ENCODE measurements at regions not wholly inside any gene's neighbourhood (a gene's known extent, or its start where the extent isn't known, plus 50 kb on each side); places are given as distances from the start of the nearest gene placed in this dataset.

- H3K9me3 ChIP-seq, result peaks cover 0 to 6% of the 10 kb centered on the region in 2 donors
- H3K27me3 ChIP-seq, result no peaks in the 10 kb centered on the region
- H3K36me3 ChIP-seq, result no peaks in the 10 kb centered on the region
- no peak for DNase-seq
- no peak overlapping the region for H3K4me3 ChIP-seq
- 38% methylated on average over 1 of the region's 1 CpG; no CpG with 5 or more reads in 1 of the 2 donors for WGBS, 2 donors (ENCODE audit: low coverage in 1 of 2)
- peak overlapping the region; percentile 48 to 56 (median 50) for H3K27ac ChIP-seq
- H3K4me1 ChIP-seq, result peaks cover 0 to 20% (median 3%) of the 10 kb centered on the region in 4 donors
- in situ Hi-C loops (cut with MboI; ENCODE audit: low pct_ligation_motif_present in 1 of 4, low pct_unique_long_range_greater_than_20kb in 1 of 4, low sequenced_read_pairs in 3 of 4), result no loop called here
- TF ChIP-seq POLR2A (IDR thresholded peaks at IDR 0.05) (no peak), EP300 (IDR thresholded peaks at IDR 0.05; ENCODE audit: low read depth) (no peak), CTCF (IDR thresholded peaks at IDR 0.05) (no peak), POLR2AphosphoS5 (IDR thresholded peaks at IDR 0.05) (no peak)
- intact Hi-C loops (cut with DNase I; ENCODE audit: low total_unique reads), result no loop called here
Measured at GRCh38 chr5:107781451-107781850, 110.7 kb upstream of the EFNA5 start.

GRCh38 chr5:107779437-107779836, 108.7 kb upstream of the EFNA5 start:
- no peaks in the 10 kb centered on the region for H3K27me3 ChIP-seq
- H3K36me3 ChIP-seq, result no peaks in the 10 kb centered on the region
- intact Hi-C loops (cut with DNase I; ENCODE audit: low total_unique reads) (no loop called here), in situ Hi-C loops (cut with MboI; ENCODE audit: low pct_ligation_motif_present in 1 of 4, low pct_unique_long_range_greater_than_20kb in 1 of 4, low sequenced_read_pairs in 3 of 4) (no loop called here)
- H3K4me1 ChIP-seq, result peaks cover 0 to 20% (median 3%) of the 10 kb centered on the region in 4 donors
- no peak overlapping the region for H3K27ac ChIP-seq
- no peak for DNase-seq
- TF ChIP-seq POLR2AphosphoS5 (IDR thresholded peaks at IDR 0.05) (no peak), POLR2A (IDR thresholded peaks at IDR 0.05) (no peak), EP300 (IDR thresholded peaks at IDR 0.05; ENCODE audit: low read depth) (no peak), CTCF (IDR thresholded peaks at IDR 0.05) (no peak)
- H3K9me3 ChIP-seq, result peaks cover 0 to 6% of the 10 kb centered on the region in 2 donors
- no peak overlapping the region for H3K4me3 ChIP-seq
- 93 to 94% methylated on average over 2 of the region's 2 CpGs for WGBS, 2 donors (ENCODE audit: low coverage in 1 of 2)

GRCh38 chr5:107778647-107779046, 107.9 kb upstream of the EFNA5 start:
- TF ChIP-seq CTCF (IDR thresholded peaks at IDR 0.05), result no peak
- TF ChIP-seq POLR2A (IDR thresholded peaks at IDR 0.05), result no peak
- TF ChIP-seq EP300 (IDR thresholded peaks at IDR 0.05; ENCODE audit: low read depth), result no peak
- TF ChIP-seq POLR2AphosphoS5 (IDR thresholded peaks at IDR 0.05), result no peak
- WGBS, 2 donors (ENCODE audit: low coverage in 1 of 2), result 72 to 84% methylated on average over 2 to 3 of the region's 3 CpGs

GRCh38 chr5:107776922-107777740, 106.4 kb upstream of the EFNA5 start:
- Histone ChIP-seq H3K4me3 (no peak overlapping the region), H3K27ac (no peak overlapping the region), H3K9me3 (peaks cover 0 to 6% of the 10 kb centered on the region in 2 donors), H3K4me1 (peaks cover 0 to 12% (median 0%) of the 10 kb centered on the region in 4 donors), H3K27me3 (no peaks in the 10 kb centered on the region), H3K36me3 (no peaks in the 10 kb centered on the region)
- DNase-seq, result no peak
- intact Hi-C loops (cut with DNase I; ENCODE audit: low total_unique reads), result no loop called here
- in situ Hi-C loops (cut with MboI; ENCODE audit: low pct_ligation_motif_present in 1 of 4, low pct_unique_long_range_greater_than_20kb in 1 of 4, low sequenced_read_pairs in 3 of 4), result no loop called here
- WGBS, 2 donors (ENCODE audit: low coverage in 1 of 2), result 90 to 100% methylated on average over 3 to 6 of the region's 6 CpGs
- TF ChIP-seq POLR2A (IDR thresholded peaks at IDR 0.05), result no peak
- TF ChIP-seq CTCF (IDR thresholded peaks at IDR 0.05), result no peak
- TF ChIP-seq POLR2AphosphoS5 (IDR thresholded peaks at IDR 0.05), result no peak
- TF ChIP-seq EP300 (IDR thresholded peaks at IDR 0.05; ENCODE audit: low read depth), result no peak

More at GRCh38 chr5:107778647-107779046, 107.9 kb upstream of the EFNA5 start:
- Histone ChIP-seq H3K9me3 (peaks cover 0 to 6% of the 10 kb centered on the region in 2 donors), H3K4me1 (peaks cover 0 to 24% (median 3%) of the 10 kb centered on the region in 4 donors), H3K4me3 (no peak overlapping the region), H3K27ac (no peak overlapping the region), H3K27me3 (no peaks in the 10 kb centered on the region), H3K36me3 (no peaks in the 10 kb centered on the region)
- DNase-seq, result no peak
- intact Hi-C loops (cut with DNase I; ENCODE audit: low total_unique reads) (no loop called here), in situ Hi-C loops (cut with MboI; ENCODE audit: low pct_ligation_motif_present in 1 of 4, low pct_unique_long_range_greater_than_20kb in 1 of 4, low sequenced_read_pairs in 3 of 4) (no loop called here)
